A549 (cell line): ENCODE measurements at regions not wholly inside any gene's neighbourhood (a gene's known extent, or its start where the extent isn't known, plus 50 kb on each side); places are given as distances from the start of the nearest gene placed in this dataset.

Experiments
- ATAC-seq, 2 experiments: fragments of 200-7000 bp in 1 of 2; fragments of >200 bp in 1 of 2; cut with Nextera tagmentation in 1 of 2; cut with Tn5 transposase in 1 of 2; 3 replicates each; pipeline versions ENCODE4 v1.8.0 to v1.9.1; 2018 to 2020; ENCODE audit warnings: mild to moderate bottlenecking in 1 of 2, moderate library complexity in 1 of 2
- CTCF ChIA-PET: fragments of 300-600 bp; sonication (Branson Sonifier 250); formaldehyde crosslinking; extraction: SDS; loops from one replicate; lab custom pipeline; 2021; ENCODE audit warnings: antibody characterized with exemption, inconsistent platforms; lab: Yijun Ruan, JAX
- POLR2A ChIA-PET: fragments of 350-600 bp; formaldehyde crosslinking; extraction: SDS; loops from one replicate; lab custom pipeline; 2021; ENCODE audit warnings: antibody characterized with exemption, inconsistent platforms; lab: Yijun Ruan, JAX
- DNase-seq, 2 experiments: peaks; one replicate each; pipeline versions ENCODE4 v3.0.0 to v3.0.0-alpha.2; 2011 to 2016; ENCODE audit warnings: low read depth in 1 of 2, low spot score in 1 of 2
- FAIRE-seq: peaks from 2 replicates; lab custom pipeline; 2011; peaks lifted over from hg19 to GRCh38; lab: Jason Lieb, UNC
- H3K27ac ChIP-seq, 2 experiments: fragments of >200 bp; sonication (Bioruptor Twin); formaldehyde crosslinking; 3 replicates each; pipeline ENCODE4 v1.5.1; 2016 to 2017
- H3K4me1 ChIP-seq: fragments of >200 bp; sonication (Bioruptor Twin); formaldehyde crosslinking; 3 replicates; pipeline ENCODE4 v1.6.1; 2016
- H3K4me2 ChIP-seq: fragments of >200 bp; sonication (Bioruptor Twin); formaldehyde crosslinking; 3 replicates; pipeline ENCODE4 v1.6.1; 2016
- H3K4me3 ChIP-seq: fragments of >200 bp; sonication (Bioruptor Twin); formaldehyde crosslinking; 3 replicates; pipeline ENCODE4 v1.5.1; 2016
- H3K9me3 ChIP-seq: fragments of >200 bp; sonication (Bioruptor Twin); formaldehyde crosslinking; 3 replicates; pipeline ENCODE4 v1.6.1; 2016
- BHLHE40 ChIP-seq: IDR thresholded peaks from 2 replicates; pipeline ENCODE4 v1.6.1; 2012; ENCODE audit warnings: low read depth, low read length, inconsistent platforms
- CBX8 ChIP-seq: fragments of 200-600 bp; sonication (generic); IDR thresholded peaks from 2 replicates; pipeline ENCODE4 v1.6.1; 2016
- CEBPB ChIP-seq, 2 experiments: fragments of >200 bp in 1 of 2; sonication (Bioruptor Twin) in 1 of 2; formaldehyde crosslinking in 1 of 2; IDR thresholded peaks; 2 replicates each; pipeline ENCODE4 v1.6.1; 2012 to 2016
- E2F6 ChIP-seq: IDR thresholded peaks from 2 replicates; pipeline ENCODE4 v1.6.1; 2012; ENCODE audit warnings: low read depth, borderline replicate concordance
- ESRRA ChIP-seq: fragments of 150-350 bp; IDR thresholded peaks from 2 replicates; pipeline ENCODE4 v1.6.1; 2014; ENCODE audit warnings: mild to moderate bottlenecking, low read length, borderline replicate concordance
- FOSL2 ChIP-seq, 2 experiments: fragments of 450-650 bp in 1 of 2; fragments of >200 bp in 1 of 2; sonication (Bioruptor Twin) in 1 of 2; formaldehyde crosslinking; IDR thresholded peaks; 2 replicates each; pipeline versions ENCODE4 v1.5.0 to v1.6.1; 2016 to 2020; ENCODE audit warnings: mild to moderate bottlenecking in 1 of 2, moderate library complexity in 1 of 2
- HEYL ChIP-seq: fragments of 250-450 bp; sonication (Bioruptor Pico); IDR thresholded peaks from 2 replicates; pipeline ENCODE4 v1.8.0; 2021; ENCODE audit warnings: mild to moderate bottlenecking, moderate library complexity
- HMGXB4 ChIP-seq: fragments of 250-450 bp; sonication (Bioruptor Pico); IDR thresholded peaks from 2 replicates; pipeline ENCODE4 v1.5.0; 2021; ENCODE audit warnings: mild to moderate bottlenecking, moderate library complexity, borderline replicate concordance
- HOXA7 ChIP-seq: fragments of 250-450 bp; sonication (Bioruptor Pico); IDR thresholded peaks from 2 replicates; pipeline ENCODE4 v1.5.0; 2020; ENCODE audit warnings: mild to moderate bottlenecking, moderate library complexity
- HOXB5 ChIP-seq: fragments of 250-450 bp; sonication (Bioruptor Pico); IDR thresholded peaks from 2 replicates; pipeline ENCODE4 v1.5.0; 2020; ENCODE audit warnings: mild to moderate bottlenecking, moderate library complexity
- JUN ChIP-seq, 2 experiments: fragments of >200 bp; sonication (Bioruptor Twin); formaldehyde crosslinking; IDR thresholded peaks; 2 replicates in 1 of 2; 3 replicates in 1 of 2; pipeline ENCODE4 v1.6.1; 2016 to 2017
- JUNB ChIP-seq: fragments of >200 bp; sonication (Bioruptor Twin); formaldehyde crosslinking; IDR thresholded peaks from 2 replicates; pipeline ENCODE4 v1.6.1; 2016
- KDM1A ChIP-seq: fragments of 200-600 bp; sonication (generic); IDR thresholded peaks from 2 replicates; pipeline ENCODE4 v1.6.1; 2016; ENCODE audit warnings: low read depth, mild to moderate bottlenecking
- KDM5A ChIP-seq: fragments of 200-600 bp; sonication (generic); IDR thresholded peaks from 2 replicates; pipeline ENCODE4 v1.6.1; 2016; ENCODE audit warnings: antibody characterized with exemption, mild to moderate bottlenecking
- MYC ChIP-seq: IDR thresholded peaks from 2 replicates; pipeline ENCODE4 v1.6.1; 2012; ENCODE audit warnings: mild to moderate bottlenecking, inconsistent platforms, low read length, improper control_type of control experiment, borderline replicate concordance
- NR3C1 ChIP-seq: fragments of >200 bp; sonication (Bioruptor Twin); formaldehyde crosslinking; IDR thresholded peaks from 3 replicates; pipeline ENCODE4 v1.6.1; 2017
- PHF8 ChIP-seq: fragments of 200-600 bp; sonication (generic); IDR thresholded peaks from 2 replicates; pipeline ENCODE4 v1.6.1; 2016; ENCODE audit warnings: low read depth, mild to moderate bottlenecking, antibody characterized with exemption, moderate library complexity, borderline replicate concordance
- POLR2A ChIP-seq: IDR thresholded peaks from 2 replicates; pipeline ENCODE4 v1.6.1; 2012; ENCODE audit warnings: mild to moderate bottlenecking, low read length
- POLR2AphosphoS2 ChIP-seq: conservative IDR thresholded peaks from 2 replicates; pipeline ENCODE4 v1.6.1; 2012; ENCODE audit warnings: low read length, improper control_type of control experiment, inconsistent platforms
- RAD21 ChIP-seq, 2 experiments: fragments of >200 bp in 1 of 2; sonication (Bioruptor Twin) in 1 of 2; formaldehyde crosslinking in 1 of 2; IDR thresholded peaks in 1 of 2; conservative IDR thresholded peaks in 1 of 2; 2 replicates in 1 of 2; 3 replicates in 1 of 2; pipeline ENCODE4 v1.6.1; 2012 to 2018; ENCODE audit warnings: inconsistent platforms in 1 of 2
- RARB ChIP-seq: fragments of 250-450 bp; sonication (Bioruptor Pico); IDR thresholded peaks from 2 replicates; pipeline ENCODE4 v1.8.0; 2021; ENCODE audit warnings: mild to moderate bottlenecking, moderate library complexity
- RCOR1 ChIP-seq: fragments of 150-350 bp; IDR thresholded peaks from 2 replicates; pipeline ENCODE4 v1.6.1; 2014; ENCODE audit warnings: antibody characterized with exemption, low read length, low read depth
- RFX5 ChIP-seq: fragments of 450-650 bp; IDR thresholded peaks from 2 replicates; pipeline ENCODE4 v1.7.1; 2014; ENCODE audit warnings: antibody characterized with exemption, mild to moderate bottlenecking, moderate library complexity
- RNF2 ChIP-seq: fragments of 200-600 bp; sonication (generic); IDR thresholded peaks from 2 replicates; pipeline ENCODE4 v1.6.1; 2016; ENCODE audit warnings: low read depth, mild to moderate bottlenecking, antibody characterized with exemption, moderate library complexity, borderline replicate concordance
- TP53 ChIP-seq: fragments of 250-450 bp; sonication (Bioruptor Pico); IDR thresholded peaks from 2 replicates; pipeline ENCODE4 v1.5.0; 2021; ENCODE audit warnings: mild to moderate bottlenecking, moderate library complexity
- ZSCAN20 ChIP-seq: fragments of 250-450 bp; sonication (Bioruptor Pico); IDR thresholded peaks from 2 replicates; pipeline ENCODE4 v1.8.0; 2022; ENCODE audit warnings: mild to moderate bottlenecking, moderate library complexity
- WGBS: methylation state at CpG from one replicate; pipeline ENCODE4 v1.1.6; 2017; ENCODE audit errors: missing lambda C conversion rate; 5-methylcytosine and 5-hydroxymethylcytosine counted together

- no peak for DNase-seq
- TF ChIP-seq RFX5: no peak
- Histone ChIP-seq H3K4me3 (no peak overlapping the region), H3K4me2 (no peak overlapping the region), H3K4me1 (no peaks in the 10 kb centered on the region), H3K9me3 (no peaks in the 10 kb centered on the region), H3K27ac (no peak overlapping the region)
- no peak for ATAC-seq
- no peak for FAIRE-seq
- WGBS: 54% methylated on average over 3 of the region's 3 CpGs
- POLR2A ChIA-PET: no interaction called here
- CTCF ChIA-PET: no interaction called here
Measured at GRCh38 chr4:106627051-106627450, 258.5 kb upstream of the GIMD1 start.

- TF ChIP-seq ESRRA (no peak), KDM5A (no peak), JUN (IDR thresholded peaks at IDR 0.05) (no peak), HOXB5 (CRISPR knock-in tag) (no peak), POLR2AphosphoS2 (no peak), PHF8 (no peak), KDM1A (no peak), RCOR1 (no peak)
- no peaks in the 10 kb centered on the region for H3K9me3 ChIP-seq
- WGBS: 28% methylated on average over 1 of the region's 1 CpG
- H3K4me1 ChIP-seq: no peaks in the 10 kb centered on the region
- H3K27ac ChIP-seq: no peak overlapping the region
- DNase-seq: no peak
- POLR2A ChIA-PET: no interaction called here
- H3K4me3 ChIP-seq: no peak overlapping the region
- FAIRE-seq: no peak
- no peak overlapping the region for H3K4me2 ChIP-seq
- no peak for ATAC-seq
- CTCF ChIA-PET: no interaction called here
Measured at GRCh38 chr4:106624671-106625070, 256.1 kb upstream of the GIMD1 start.

- H3K4me3 ChIP-seq: no peak overlapping the region
- TF ChIP-seq TP53 (CRISPR knock-in tag) (no peak), HMGXB4 (no peak), MYC (no peak), HEYL (CRISPR knock-in tag) (no peak), NR3C1 (no peak), PHF8 (no peak), HOXA7 (CRISPR knock-in tag) (no peak), RNF2 (no peak), POLR2A (no peak), FOSL2 (IDR thresholded peaks at IDR 0.05) (no peak), FOSL2 (CRISPR knock-in tag; IDR thresholded peaks at IDR 0.05) (no peak), JUNB (no peak), RAD21 (conservative IDR thresholded peaks at IDR 0.05 in 1 of 2, IDR thresholded peaks at IDR 0.05 in 1 of 2) (no peak), ZSCAN20 (CRISPR knock-in tag) (no peak), RARB (CRISPR knock-in tag) (no peak), CEBPB (IDR thresholded peaks at IDR 0.05) (no peak), E2F6 (no peak), POLR2AphosphoS2 (no peak), KDM1A (no peak), BHLHE40 (no peak), CBX8 (no peak)
- WGBS: 51% methylated on average over 3 of the region's 3 CpGs
- H3K27ac ChIP-seq: no peak overlapping the region
- no peaks in the 10 kb centered on the region for H3K4me1 ChIP-seq
- no peaks in the 10 kb centered on the region for H3K9me3 ChIP-seq
- FAIRE-seq (no peak), ATAC-seq (no peak), DNase-seq (no peak)
- CTCF ChIA-PET: no interaction called here
- POLR2A ChIA-PET: no interaction called here
- H3K4me2 ChIP-seq: no peak overlapping the region
Measured at GRCh38 chr4:106618956-106619355, 250.4 kb upstream of the GIMD1 start.
